GM19025 (cell line): ENCODE measurements at regions not wholly inside any gene's neighbourhood (a gene's known extent, or its start where the extent isn't known, plus 50 kb on each side); places are given as distances from the start of the nearest gene placed in this dataset.
"Not testable (repeated sequence)": the region's sequence is repeated elsewhere in the genome, so short reads cannot be mapped to it uniquely, and the experiment has no call there.

Experiments
- ATAC-seq: cut with Tn5 transposase; IDR thresholded peaks from one replicate; pipeline ENCODE4 v1.9.1; 2021; ENCODE audit warnings: mild to moderate bottlenecking, low read depth, moderate library complexity; ENCODE audit not compliant: unreplicated experiment

GRCh38 chr20:30291686-30292085 lies 965.8 kb upstream of the DEFB115 start:
- ATAC-seq, result not testable (repeated sequence)

GRCh38 chr20:30295396-30295795 lies 962.1 kb upstream of the DEFB115 start:
- ATAC-seq, result not testable (repeated sequence)

DNA sequence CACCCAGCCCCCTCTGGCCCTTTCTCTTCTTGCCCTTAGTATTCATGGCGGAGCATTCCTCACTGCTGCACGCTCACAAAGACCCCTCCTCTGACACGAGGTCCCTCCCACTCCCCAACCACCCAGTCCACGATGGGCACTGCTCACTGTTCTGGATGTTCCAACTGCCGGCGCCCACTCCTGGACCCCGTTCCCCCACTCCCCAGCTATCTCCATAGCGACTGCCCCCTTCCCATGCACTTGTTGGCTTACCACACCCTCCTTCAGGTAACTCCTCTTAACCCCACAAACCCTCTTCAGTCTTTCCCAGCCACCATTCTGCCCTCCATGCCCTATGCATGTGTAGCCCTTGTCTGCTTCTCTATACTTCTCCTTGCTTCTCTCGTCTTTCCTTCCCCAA lies 961.5 kb upstream of the DEFB115 start:
- not testable (repeated sequence) for ATAC-seq

DNA sequence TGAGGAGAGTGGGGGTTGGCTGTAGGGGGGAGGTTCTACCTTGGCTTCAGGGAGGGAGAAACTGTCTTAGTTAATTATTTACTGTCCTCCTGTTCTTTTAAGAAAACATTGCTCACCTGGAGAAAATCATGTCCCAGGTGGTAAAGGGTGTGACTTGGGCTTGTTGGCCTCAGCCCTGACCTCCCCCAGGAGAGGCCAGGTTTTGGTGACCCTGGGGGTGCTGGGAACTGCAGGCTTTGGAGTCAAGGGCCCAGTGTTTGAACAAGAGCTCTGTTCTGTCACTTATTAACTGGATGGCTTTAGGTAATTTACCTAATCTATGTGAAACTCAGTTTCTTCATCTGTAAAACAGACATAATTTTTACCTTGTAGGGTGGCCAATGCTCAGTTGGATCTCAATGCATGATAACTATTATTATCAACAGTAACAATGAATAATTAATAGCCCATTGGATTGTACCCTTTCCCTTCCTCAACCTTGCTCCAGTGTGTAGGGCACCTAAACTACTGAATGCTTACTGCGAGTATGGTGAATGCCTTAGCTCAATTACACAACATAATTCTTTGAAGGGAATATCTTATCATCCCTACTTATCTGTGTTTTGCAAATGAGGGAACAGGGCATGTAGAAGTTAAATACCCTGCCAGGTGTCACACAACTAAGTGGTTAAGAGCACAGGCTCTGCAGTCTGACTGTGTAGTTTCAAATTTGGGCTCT lies 959.4 kb upstream of the DEFB115 start:
- not testable (repeated sequence) for ATAC-seq

DNA sequence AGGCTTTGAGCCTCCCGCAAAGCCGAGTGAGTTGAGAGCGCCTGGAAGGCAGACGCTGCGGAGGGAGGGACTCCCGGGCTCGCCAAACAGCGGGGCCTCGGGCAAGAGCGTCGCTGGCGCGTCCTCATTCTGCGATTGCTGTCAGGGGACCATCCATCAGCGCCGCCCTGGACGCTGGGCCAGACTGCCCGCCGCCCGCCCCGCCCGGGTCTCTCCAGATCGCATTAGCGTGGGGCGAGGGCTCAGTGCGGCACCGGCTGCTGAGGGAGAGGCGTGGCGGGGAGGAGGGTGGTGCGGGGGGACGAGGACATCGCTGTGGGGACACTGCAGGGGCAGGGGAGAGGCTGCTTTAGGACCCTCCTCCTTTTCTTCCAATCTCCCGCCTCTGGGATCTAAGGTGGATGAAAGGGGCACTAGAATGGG lies 957.2 kb upstream of the DEFB115 start:
- ATAC-seq, result not testable (repeated sequence)

- not testable (repeated sequence) for ATAC-seq
Observed at GRCh38 chr20:30302786-30303185, 954.7 kb upstream of the DEFB115 start.

DNA sequence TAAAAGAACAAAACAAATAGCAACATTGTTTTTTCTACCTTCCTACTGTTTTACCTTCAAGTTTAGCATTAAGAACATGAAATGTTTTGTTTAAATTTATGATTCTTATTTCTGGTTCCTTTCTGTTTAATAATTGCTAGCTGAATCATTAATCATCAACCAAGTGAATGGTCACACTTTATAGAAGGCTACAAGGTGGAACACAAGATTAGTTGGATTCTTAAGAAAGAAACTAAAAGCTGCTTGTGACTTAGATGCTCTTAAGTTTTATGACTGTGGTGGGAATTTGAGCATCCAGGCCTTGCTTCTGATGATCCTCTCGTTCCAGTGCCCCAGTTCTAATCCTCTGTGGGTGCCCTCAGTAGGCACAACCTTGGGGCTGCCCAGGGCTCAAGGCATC lies 947.5 kb upstream of the DEFB115 start:
- not testable (repeated sequence) for ATAC-seq

GRCh38 chr20:30310385-30310784 lies 947.1 kb upstream of the DEFB115 start:
- not testable (repeated sequence) for ATAC-seq

DNA sequence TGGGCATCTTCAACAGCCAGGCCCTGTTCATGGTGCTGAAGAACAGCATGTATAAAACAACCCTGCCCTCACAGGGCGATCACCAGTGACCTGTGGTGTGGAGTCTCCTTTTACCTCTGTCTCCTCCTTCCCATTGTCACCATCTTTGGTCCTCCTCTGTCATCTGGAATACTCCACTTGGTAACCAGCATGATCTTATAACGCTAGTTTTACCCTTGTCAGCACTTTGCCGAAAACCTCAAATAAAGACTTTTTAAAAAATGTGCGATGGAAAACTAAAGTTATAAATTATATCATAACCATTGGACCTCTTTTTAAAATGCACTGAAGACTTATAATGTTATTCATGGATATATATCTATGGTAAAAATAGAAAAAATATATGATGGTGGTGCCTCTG lies 945.2 kb upstream of the DEFB115 start:
- not testable (repeated sequence) for ATAC-seq

DNA sequence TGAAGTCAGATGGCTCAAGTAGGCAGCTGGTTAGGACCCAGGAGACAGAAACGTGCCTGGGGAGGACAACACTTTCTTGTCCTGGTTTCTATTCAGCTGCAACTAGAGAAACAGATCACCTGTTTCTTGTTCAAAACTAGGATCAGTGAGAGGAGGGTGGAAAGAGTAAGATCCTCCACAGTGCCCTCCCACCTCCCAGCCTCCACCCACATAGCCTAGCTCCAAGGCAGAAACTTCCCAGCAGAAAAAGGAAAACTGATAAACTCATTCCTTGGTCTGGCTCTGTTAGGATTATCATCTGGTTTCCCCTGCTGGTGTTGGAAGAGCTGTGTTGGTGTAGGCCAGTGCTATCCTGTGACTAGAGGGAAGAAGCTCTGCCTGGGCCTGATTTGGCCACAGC lies 943.8 kb upstream of the DEFB115 start:
- not testable (repeated sequence) for ATAC-seq

DNA sequence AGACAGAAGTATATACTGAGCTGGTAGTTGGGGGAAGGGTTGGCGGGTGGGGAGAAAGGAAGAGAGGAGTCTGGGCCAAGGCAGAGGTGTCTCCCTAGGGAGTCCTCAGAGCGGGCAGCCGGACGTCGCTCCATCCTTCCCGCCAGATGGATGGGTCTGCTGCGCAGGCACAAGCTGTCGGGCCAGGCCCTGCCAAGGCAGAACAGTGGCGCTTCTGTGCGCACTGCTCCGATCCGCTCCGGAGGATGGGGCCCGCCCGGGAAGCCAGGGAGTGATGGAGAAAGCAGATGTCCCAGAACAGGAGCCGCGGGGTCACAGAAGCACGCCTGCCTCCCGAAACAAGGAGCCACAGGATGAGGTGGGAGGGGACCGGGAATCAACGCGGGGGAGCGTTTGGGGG lies 941.4 kb upstream of the DEFB115 start:
- not testable (repeated sequence) for ATAC-seq

GRCh38 chr20:30316532-30317299 lies 940.7 kb upstream of the DEFB115 start:
- ATAC-seq, result not testable (repeated sequence)

DNA sequence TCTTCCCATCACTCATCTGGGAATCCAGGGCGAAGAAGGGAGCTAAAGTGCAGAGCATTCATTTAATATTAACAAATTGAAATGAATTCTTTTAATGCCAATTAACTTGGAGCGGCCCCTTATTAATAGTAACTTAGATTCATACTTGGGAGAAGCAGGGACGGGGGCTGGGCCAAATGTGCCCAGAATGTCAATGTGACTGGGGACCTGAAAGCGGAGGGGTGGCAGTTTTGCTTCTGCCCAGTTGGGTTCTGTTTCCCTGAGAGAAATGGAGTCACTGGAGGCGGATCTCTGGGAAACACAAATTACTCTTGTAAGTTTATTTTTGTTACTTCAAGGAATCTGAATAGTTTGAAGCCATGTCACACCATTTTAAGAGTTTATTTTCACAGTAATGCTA lies 923.7 kb upstream of the DEFB115 start:
- not testable (repeated sequence) for ATAC-seq

DNA sequence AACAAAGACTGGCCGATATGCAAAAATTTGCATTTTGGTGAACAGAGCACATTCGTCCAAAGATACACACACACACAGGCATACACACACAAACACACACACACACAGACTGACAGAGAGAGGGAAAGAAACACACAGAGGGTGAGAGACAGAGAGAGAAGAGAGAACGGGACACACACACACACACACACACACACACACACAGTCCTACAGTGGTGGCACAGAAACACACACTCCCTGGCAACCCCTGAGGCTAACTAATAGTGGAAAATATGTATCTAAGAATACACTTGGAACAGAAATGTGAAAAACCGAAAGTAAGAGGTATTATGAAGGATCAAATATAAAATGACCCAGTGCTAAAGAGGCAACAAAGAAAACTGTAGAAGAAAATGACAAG lies 919.9 kb upstream of the DEFB115 start:
- not testable (repeated sequence) for ATAC-seq

DNA sequence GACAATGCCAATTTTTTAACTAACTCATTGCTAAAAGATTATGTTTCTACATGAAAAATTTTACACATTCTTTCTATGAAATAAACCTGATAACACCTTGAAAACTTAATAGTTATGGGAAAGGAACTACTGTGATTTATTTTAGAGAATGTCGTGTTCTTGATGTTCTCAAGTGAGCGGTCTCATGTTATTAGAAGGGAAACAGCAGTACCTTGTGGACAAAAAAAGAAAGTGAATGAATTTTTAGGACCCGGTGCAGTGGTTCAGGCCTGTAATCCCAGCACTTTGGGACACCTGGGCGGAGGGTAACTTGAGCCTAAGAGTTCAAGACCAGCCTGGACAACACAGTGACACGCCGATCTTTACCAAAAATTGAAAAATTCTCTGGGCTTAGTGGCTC lies 908.5 kb upstream of the DEFB115 start:
- not testable (repeated sequence) for ATAC-seq

GRCh38 chr20:30356854-30357467 lies 900.5 kb upstream of the DEFB115 start:
- ATAC-seq, result not testable (repeated sequence)

- ATAC-seq, result not testable (repeated sequence)
Observed at GRCh38 chr20:30361756-30362155, 895.7 kb upstream of the DEFB115 start.

GRCh38 chr20:30376430-30376766 lies 881.1 kb upstream of the DEFB115 start:
- not testable (repeated sequence) for ATAC-seq

- ATAC-seq, result peak; percentile 89
Observed at GRCh38 chr20:30376767-30377658, 880.5 kb upstream of the DEFB115 start.

DNA sequence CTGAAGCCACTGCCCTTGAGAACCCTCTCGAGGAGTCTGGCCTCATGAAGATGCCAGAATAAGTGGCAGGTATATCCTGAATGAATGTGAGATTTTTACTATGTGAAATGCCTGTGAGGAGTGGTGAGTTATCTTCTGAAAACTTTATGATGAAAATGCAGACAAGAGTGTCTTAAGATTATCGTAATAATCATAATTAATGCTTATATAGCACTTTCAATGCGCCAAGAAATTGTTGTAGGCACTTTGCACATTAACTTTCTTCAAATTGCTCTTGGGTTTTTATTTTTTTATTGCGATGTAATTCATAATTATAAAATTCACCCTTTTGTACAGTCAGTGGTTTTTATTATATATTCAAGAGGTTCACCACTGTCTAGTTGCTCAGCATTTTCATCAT lies 879.1 kb upstream of the DEFB115 start:
- ATAC-seq, result not testable (repeated sequence)
